ENCODE measurements at regions not wholly inside any gene's neighbourhood (a gene's known extent, or its start where the extent isn't known, plus 50 kb on each side); places are given as distances from the start of the nearest gene placed in this dataset.
"Not testable (repeated sequence)": the region's sequence is repeated elsewhere in the genome, so short reads cannot be mapped to it uniquely, and the experiment has no call there.

DNA sequence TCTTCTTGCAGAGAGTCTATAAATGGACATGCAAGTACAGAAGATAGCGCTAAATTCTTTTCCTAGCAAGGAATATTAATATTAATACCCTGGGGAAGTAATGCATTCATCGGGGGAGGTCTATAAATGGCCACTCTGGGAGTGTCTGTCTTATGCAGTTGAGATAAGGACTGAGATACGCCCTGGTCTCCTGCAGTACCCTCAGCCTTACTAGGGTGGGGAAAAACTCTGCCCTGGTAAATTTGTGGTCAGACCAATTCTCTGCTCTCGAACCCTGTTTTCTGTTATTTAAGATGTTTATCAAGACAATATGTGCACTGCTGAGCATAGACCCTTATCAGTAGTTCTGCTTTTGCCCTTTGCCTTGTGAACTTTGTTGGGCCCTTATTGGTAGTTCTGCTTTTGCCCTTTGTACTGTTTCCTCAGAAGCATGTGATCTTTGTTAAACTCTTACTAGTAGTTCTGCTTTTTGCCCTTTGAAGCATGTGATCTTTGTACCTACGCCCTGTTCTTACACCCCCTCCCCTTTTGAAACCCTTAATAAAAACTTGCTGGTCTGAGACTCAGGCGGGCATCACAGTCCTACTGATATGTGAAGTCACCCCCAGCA, 1956.2 kb downstream of the PCDH9 start:
- not testable (repeated sequence) for DNase-seq

DNA sequence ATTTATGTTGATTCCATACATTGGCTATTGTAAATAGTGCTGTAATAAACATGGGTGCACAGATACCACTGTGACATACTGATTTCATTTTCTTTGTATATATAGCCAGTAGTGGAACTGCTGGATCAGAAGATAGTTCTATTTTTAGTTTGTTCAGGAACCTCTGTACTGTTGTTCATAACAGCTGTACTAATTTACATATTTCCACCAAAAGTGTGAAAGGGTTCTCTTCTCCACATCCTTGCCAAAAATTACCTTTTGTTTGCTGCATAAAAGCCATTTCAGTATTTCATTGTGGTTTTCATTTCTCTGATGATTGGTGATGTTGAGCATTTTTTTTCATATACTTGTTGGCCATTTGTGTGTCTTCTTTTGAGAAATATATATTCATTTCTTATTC, 1962.1 kb downstream of the PCDH9 start:
- no peak for DNase-seq

DNA sequence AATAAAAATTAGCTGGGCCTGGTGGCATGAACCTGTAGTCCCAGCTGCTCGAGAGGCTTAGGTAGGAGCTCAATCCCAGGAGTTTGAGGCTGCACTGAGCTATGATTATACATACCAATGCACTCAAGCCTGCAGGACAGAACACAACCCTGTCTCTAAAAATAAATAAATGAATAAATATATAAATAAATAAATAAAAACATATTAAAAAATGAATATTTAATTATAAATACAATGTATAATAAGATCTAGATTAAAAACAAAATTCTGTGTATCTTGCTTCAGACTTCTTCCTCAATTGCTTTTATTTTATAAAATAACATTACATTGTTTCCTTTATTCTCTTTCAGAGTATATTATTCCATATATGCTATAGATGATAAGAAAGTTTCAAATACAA, 1964.1 kb downstream of the PCDH9 start:
- no peak for DNase-seq

DNA sequence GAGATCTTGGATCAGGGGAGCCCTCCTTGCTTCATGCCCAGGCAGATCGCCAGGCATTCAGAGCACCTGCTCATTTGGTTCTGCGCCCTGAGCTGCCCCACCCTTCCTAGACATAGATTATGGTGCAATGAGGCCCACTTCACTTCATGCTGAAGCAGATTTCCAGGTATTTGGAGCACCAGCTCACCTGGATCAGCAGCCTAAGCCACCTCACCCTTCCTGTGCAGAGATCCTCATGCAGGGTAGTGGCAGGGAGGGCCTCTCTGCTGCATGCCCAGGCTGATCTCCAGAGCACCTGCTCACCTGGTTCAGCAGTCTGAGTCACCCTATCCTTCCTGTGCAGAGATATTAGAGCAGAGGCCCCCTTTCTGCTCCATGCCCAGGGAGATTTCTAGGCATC, 1966.1 kb downstream of the PCDH9 start:
- DNase-seq, result no peak

DNA sequence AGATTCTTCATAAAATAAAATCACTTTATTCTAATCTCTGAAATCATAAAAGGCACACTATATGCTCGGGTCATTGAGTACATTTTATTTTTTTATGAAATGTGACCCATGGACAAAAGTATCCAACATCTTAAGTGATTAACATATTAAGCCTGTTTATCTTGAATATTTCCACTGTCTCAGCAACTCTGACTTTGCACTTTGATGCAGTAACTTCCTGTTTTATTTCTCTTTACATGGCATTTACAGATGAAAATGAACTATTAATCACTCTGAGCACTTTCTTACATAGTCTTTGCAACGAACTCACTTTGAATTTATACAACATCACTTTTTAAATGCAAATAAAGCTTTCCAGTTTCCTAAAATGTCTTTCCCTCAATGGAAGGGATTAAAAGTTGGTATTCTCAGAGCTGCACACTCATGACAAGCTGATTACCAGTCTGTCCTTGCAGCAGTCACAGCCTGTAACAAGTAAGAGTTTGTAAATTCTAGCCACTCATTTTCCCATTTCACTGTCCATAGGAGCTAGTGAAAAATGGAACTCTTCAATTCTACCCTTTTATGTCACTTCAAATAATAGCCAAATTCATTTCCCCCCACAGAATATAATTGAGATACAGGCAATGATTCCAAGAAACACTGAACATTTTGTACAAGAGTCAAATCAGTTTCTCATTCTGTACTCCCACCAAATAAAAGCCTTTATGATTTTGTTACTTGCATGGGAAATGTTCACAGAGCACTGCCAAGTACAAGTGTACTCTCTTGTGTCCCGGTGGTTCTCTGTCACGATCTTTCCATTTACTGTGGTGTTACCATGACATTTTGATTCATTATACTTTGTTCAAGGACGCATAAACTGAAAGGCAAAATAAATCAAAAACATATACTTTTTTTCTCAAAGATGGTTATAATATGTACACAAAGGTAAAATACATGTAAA, 1968.9 kb downstream of the PCDH9 start:
- DNase-seq, result peak; percentile 1

DNA sequence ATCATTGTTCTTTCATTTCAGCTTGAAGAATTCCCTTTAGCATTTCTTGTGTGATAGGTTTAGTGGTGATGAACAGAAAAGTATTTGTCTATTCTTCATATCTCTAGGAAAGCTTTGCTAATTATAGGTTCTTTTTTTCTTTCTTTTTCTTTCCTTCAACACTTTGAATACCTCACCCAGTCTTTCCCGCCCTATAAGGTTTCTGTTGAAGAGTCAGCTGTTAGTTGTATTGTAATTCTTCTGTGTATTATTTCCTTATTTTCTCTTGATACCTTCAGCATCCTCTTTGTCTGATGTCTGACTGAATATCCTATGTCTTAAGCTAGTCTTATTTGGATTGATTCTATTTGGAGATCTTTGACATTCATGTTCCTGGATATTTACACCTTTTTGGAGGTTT, 1989.4 kb downstream of the PCDH9 start:
- DNase-seq, result no peak

DNA sequence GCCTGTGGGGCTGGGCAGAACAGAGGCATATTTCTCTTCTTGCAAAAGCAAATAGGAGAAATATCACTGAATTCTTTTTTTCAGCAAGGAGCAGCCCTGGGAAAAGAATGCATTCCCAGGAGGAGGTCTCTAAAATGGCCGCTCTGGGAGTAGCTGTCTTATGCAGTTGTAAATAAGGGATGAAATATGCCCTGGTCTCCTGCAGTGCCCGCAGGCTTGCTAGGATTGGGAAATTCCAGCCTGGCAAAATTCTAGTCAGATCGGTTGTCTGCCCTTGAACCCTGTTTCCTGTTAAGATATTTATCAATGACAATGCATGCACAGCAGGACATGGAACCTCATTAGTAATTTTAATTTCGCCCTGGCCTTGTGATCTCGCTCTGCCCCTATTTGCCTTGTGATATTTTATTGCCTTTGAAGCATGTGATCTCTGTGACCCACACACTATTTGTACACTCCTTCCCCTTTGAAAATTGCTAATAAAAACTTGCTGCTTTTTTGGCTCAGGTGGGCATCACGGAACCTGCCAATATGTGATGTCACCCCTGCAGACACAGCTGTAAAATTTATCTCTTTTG, 1993.2 kb downstream of the PCDH9 start:
- no peak for DNase-seq

DNA sequence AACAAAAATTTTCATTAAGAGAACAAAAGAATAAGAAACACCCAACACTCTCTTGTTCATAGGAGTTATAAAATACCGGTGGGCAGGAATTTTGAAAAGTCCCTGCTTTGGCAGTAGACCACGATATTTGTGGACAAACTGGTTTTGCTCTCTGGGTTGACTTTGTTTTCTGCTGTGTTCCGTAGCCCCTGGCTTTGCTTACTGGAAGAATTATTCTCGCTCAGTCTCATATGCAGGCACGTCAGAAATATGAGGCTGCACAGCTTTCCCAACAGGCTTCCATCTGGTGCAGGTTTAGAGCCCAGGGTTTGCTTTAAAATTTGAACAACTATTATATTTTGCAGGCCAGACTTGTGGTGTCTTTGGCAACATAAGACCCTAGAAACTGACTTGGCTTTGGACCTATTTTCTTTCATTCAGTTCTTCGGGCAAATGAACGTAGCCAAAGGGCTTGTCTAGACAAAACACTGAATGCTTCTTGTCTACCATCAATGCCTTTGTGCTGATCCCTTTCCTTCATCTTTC, 2012.6 kb downstream of the PCDH9 start:
- DNase-seq, result no peak

DNA sequence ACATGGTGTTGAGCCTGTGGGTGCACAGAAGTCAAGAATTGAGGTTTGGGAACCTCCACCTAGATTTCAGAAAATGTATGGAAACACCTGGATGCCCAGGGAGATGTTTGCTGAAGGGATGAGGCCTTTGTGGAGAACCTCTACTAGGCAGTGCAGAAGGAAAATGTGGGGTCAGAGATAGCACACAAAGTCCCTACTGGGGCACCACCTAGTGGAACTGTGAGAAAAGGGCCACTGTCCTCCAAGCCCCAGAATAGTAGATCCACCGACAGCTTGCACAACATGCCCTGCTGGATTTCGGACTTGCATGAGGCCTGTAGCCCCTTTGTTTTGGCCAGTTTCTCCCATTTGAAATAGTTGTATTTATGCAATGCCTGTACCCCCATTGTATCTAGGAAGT, 2027.3 kb downstream of the PCDH9 start:
- DNase-seq, result peak; percentile 1

DNA sequence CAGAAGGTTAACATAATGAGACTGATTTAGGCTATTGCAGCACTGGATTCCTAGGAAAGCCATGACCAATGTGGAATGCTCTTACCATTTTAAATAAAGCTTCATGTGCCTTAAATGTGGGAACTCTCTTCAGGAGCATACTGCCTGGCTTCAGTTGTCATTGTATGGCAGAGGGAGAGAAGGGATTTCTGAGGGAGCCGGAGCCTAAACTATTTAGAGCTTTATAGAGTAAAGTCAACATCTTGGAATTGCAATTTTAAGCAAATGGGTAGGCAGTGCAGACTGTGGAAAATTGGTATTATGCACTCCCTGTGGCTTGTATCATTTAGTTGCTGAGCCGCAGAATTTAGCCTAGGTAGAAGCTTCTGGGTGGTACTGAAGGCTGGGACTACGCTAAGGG, 2041.4 kb downstream of the PCDH9 start:
- DNase-seq, result no peak

DNA sequence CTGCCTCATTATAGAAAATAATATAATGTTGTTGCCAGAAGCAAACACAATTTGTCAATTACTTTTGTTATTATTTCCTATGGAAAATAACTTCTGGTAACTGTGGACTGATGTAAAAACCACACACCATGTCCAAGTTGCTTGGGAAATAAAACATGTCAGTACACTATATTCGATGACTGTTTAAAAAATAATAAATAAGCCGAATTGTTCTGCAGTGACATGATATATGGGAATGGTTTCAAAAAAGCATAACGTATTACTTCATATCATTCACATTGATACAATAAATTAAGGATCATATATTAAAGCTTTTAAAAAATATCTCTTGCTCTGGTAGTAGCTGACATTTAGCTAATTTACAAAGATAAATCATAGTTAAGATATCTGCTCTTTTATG, 2062.1 kb downstream of the PCDH9 start:
- DNase-seq, result no peak

DNA sequence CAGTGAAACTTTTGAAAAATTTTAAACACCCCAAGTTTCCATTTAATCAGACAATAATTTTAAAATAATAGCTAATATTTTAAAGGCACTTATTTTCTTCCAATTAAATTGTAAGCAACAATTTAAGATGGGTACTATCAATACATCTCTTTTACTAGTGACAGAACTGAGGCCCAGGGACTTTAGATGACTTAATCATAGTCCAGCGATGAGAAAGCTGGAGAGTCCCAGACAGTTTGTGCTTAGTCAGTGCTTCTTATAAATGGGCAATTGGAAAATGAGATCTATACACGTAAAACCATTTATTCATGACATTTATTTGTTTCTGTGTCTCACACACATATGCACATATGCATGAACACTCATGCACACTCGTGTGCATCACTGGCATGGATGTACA, 2063.5 kb downstream of the PCDH9 start:
- no peak for DNase-seq

DNA sequence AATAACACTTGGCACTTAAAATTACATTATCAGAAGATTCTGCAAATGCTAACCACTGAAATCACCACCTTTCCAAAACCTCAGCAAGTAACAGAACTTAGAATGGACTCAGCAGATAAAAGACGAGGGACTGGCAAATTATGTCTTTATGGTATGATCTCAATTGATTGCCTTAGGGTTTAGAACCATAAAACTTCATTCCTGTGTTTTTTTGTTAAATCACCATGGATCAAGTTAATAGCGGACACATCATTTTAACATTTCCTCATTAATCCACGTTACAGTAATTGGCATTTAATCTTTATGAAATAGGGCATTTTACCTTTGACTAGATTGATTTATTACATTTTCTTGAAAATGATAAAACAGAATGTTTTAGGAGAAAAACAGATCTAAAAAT, 2070.3 kb downstream of the PCDH9 start:
- no peak for DNase-seq

DNA sequence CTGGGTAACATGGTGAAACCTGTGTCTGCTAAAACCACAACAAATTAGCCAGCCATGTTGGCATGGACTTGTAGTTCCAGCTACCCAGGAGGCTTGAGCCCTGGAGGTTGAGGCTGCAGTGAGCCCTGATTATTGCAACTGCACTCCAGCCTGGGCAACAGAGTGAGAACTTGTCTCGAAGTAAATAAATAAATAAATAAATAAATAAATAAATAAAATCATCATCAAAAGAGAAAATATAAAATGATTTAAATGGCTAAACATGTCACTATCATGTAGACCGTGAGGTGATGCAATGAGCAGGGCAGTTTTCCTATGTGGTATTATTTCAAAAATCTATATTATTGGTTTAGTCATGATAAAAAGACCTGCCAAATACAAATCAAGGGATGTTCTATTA, 2074.3 kb downstream of the PCDH9 start:
- no peak for DNase-seq

DNA sequence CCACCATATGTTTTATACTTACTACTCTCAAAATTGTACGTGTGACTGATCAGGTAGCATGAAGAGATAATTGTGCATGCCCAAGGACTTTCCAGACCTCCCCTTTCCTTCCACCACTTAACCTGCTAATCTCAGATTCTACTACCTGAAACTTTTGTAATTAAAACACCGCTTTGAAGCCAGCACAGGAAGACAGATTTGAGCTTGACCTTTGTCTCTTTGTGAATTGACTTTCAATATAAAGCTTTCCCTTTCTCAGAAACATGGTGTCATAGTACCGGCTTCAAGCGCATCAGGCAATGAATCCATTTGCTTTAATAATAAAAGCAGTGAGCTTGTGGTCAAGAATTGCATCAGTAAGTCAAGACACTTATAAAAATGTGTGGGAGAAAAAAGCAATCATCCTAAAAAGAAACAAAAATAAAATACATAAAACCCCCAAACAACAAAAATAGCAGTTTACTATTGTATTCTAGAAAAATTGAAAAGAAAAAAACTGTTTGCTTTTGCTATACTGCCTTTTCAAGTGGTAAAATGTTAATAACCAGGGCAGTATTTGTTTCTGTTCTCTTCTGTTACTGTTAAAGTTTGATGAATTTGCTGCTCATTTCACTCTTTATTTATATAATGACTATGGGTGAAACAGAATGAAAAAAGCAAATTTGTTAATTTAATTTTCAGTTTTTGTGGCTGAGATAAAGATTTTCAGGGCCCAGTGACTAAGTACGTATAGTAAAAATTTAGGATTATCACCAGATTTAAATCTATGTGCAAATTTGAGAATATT, 2075.3 kb downstream of the PCDH9 start:
- DNase-seq, result no peak

DNA sequence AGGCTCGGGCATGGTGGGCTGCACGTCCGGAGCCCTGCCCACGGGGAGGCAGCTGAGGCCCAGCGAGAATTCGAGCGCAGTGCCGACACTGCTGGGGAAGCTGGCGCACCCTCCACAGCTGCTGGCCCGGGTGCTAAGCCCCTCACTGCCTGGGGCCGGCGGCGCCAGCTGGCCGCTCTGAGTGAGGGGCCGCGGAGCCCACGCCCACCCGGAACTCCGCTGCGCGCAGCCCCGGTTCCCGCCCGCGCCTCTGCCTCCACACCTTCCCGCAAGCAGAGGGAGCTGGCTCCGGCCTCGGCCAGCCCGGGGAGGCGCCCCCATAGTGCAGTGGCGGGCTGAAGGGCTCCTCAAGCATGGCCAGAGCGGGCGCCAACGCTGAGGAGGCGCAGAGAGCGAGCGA, 2080.4 kb downstream of the PCDH9 start:
- DNase-seq, result no peak

DNA sequence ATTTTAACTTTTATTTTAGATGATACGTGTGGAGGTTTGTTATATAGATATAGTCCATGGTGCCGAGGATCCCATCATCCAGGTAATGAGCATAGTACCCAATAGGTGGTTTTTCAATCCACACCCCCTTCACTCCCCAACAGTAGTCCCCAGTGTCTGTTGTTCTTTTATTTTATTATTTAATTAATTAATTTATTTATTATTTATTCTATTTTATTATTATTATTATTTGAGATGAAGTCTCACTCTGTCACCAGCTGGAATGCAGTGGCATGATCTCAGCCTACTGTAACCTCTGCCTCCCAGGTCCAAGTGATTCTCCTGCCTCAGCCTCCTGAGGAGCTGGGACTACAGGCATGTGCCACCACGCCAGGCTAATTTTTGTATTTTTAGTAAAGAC, 2086.2 kb downstream of the PCDH9 start:
- no peak for DNase-seq

DNA sequence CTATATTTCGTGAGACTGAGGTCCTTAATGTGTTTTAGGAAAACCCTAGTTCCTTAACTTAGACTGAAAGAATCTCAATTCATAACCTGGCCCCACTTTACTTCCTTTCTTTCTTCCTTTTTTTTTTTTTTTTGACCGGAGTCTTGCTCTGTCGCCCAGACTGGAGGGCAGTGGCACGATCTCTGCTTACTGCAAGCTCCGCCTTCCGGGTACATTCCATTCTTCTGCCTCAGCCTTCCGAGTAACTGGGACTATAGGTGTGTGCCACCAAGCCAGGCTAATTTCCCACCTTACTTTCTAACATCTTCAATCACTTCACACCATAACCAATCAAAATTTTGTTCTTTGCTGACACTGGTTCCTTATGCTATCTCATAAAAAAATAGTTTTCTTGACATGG, 2097.0 kb downstream of the PCDH9 start:
- DNase-seq, result no peak

DNA sequence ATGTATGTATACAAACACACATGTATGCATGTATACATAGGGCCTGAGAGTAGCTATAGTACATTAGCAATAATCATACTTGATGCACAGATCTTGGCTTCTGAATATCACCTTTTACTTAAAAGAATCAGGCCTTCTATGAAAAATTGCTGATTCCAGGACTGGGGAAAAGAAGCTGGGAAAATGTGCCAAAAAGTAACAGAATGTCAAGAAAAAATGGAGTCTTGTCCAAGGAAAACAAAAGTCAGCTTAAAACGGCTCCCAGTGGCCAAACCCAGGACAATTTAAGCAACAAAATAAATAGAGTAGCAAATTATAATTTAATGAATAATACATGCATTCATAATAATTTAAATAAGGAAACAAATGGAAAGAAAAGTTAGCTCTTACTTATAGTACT, 2104.9 kb downstream of the PCDH9 start:
- no peak for DNase-seq

DNA sequence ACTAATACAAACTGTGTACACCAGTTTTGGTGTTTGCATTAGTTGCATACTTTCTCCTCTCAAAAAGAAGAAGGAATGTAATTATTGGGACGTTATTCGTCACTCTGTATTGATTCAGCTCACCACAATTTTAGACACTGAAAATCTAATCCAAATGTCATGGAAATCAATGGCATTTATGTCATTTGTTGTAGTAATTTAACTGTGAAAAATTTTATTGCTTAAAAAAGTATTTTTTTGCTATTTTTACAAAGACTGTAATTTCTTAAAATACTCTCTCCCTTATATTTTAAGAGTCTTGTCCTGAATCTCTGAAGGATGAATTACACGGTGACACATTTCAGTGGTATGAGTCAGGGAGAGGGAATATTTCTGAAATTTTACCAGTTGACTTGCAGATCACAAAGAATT, 2117.6 kb downstream of the PCDH9 start:
- DNase-seq, result peak; percentile 76

DNA sequence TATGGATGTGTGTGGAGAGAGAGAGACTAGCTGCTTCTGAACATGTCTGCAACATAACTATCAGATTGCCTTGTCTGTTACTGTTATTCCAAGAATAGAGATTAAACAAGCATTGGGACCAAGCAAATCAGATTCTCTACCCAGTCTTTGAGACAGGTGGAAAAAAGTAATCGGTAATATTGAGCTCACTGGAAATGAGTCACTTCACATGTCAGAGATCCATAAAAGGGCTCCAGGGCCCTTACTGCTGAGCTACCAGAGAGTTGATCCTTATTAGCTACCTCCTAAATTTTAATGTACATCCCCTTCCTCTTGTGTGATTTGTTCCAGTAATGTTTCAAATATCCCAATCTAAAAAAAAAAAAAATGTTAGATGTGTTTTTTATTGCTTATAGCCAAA, 2118.0 kb downstream of the PCDH9 start:
- DNase-seq, result no peak

DNA sequence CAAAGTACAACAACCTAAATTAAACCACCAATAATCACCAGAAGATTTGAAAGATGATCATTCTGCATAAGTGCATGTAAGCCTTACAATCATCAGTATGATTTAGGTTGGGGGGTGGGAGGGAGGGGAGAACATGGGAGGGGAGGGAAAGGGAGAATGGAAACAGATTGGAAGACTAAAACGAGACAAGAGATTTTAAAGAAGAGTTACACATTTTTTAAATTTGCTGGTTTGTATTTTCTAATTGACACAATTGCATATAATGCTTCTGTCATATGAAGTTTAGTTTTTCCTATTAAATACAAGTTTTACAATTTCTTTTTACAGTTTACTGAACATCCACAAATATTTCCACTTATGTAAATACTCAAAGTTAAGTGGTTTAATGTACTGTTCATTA, 2118.9 kb downstream of the PCDH9 start:
- DNase-seq, result no peak

DNA sequence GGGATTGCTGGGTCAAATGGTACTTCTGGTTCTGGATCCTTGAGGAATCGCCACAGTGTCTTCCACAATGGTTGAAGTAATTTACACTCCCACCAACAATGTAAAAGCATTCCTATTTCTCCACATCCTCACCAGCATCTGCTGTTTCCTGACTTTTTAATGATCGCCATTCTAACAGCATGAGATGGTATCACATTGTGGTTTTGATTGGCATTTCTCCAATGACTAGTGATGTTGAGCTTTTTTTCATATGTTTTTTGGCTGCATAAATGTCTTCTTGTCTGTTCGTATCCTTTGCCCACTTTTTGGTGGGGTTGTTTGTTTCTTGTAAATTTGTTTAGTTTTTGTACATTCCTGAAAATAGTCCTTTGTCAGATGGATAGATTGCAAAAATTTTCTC, 2125.7 kb downstream of the PCDH9 start:
- peak; percentile 67 for DNase-seq
